ENCODE measurements at regions not wholly inside any gene's neighbourhood (a gene's known extent, or its start where the extent isn't known, plus 50 kb on each side); places are given as distances from the start of the nearest gene placed in this dataset.

GRCh38 chr1:172827301-172827700 is 168.4 kb downstream of the FASLG start:
- no peak overlapping the region for H2AFZ ChIP-seq (ENCODE audit: low read length)
- no peak overlapping the region for H3K9ac ChIP-seq (ENCODE audit: low read length)
- no peaks in the 10 kb centered on the region for H3K9me2 ChIP-seq (replicated peaks; ENCODE audit: insufficient read depth, low read length)
- no peaks in the 10 kb centered on the region for H3K36me3 ChIP-seq (replicated peaks; ENCODE audit: insufficient read depth, low read length)
- H3K4me1 ChIP-seq (ENCODE audit: low read length) = no peaks in the 10 kb centered on the region
- no peak overlapping the region for H3K4me2 ChIP-seq (ENCODE audit: low read depth, low read length)
- H3K9me3 ChIP-seq (replicated peaks; ENCODE audit: insufficient read depth, low read length) = no peaks in the 10 kb centered on the region
- H3K27me3 ChIP-seq (replicated peaks; ENCODE audit: insufficient read depth, low read length) = peaks cover 8% of the 10 kb centered on the region; the same call in 1 of the 2 replicates
- no peaks in the 10 kb centered on the region for H3K79me2 ChIP-seq (ENCODE audit: low read length)
- no peaks in the 10 kb centered on the region for H3F3A ChIP-seq (ENCODE audit: insufficient read depth, low read length)
- TF ChIP-seq, protein P1, sequence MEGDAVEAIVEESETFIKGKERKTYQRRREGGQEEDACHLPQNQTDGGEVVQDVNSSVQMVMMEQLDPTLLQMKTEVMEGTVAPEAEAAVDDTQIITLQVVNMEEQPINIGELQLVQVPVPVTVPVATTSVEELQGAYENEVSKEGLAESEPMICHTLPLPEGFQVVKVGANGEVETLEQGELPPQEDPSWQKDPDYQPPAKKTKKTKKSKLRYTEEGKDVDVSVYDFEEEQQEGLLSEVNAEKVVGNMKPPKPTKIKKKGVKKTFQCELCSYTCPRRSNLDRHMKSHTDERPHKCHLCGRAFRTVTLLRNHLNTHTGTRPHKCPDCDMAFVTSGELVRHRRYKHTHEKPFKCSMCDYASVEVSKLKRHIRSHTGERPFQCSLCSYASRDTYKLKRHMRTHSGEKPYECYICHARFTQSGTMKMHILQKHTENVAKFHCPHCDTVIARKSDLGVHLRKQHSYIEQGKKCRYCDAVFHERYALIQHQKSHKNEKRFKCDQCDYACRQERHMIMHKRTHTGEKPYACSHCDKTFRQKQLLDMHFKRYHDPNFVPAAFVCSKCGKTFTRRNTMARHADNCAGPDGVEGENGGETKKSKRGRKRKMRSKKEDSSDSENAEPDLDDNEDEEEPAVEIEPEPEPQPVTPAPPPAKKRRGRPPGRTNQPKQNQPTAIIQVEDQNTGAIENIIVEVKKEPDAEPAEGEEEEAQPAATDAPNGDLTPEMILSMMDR (IDR thresholded peaks at IDR 0.05; ENCODE audit: low read length) = no peak
- TF ChIP-seq EZH2 (optimal IDR thresholded peaks at IDR 0.05; ENCODE audit: low read depth, low read length) (no peak), EZH2phosphoT487 (IDR thresholded peaks at IDR 0.05; ENCODE audit: low read length) (no peak)
- no peak overlapping the region for H3K4me3 ChIP-seq (ENCODE audit: low read length)
- no peaks in the 10 kb centered on the region for H4K20me1 ChIP-seq (ENCODE audit: insufficient read depth, low read length)
- DNase-seq = no peak
- H3K27ac ChIP-seq (ENCODE audit: low read length) = no peak overlapping the region

DNA sequence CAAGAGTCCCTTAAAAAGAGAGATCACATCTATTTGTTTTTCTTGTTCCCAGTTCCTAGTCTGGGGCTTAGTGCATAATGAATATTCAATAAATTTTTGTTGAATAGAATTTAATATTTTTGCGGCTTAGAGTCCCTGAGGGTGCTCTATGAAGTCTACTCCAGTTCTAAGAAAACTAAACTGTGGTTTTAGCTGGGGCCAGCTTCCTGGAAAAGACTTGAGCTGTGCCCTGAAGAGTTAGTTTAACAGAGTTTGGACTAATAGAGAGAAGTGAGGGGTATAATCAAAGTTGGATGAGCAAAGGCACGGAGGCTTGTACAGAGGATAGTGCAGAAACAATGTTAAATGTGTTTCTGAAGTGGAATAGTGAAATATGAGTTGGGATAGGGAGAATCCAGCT is 168.9 kb downstream of the FASLG start:
- no peaks in the 10 kb centered on the region for H3K9me2 ChIP-seq (replicated peaks; ENCODE audit: insufficient read depth, low read length)
- H3K79me2 ChIP-seq (ENCODE audit: low read length) = no peaks in the 10 kb centered on the region
- no peak overlapping the region for H3K27ac ChIP-seq (ENCODE audit: low read length)
- H3K36me3 ChIP-seq (replicated peaks; ENCODE audit: insufficient read depth, low read length) = no peaks in the 10 kb centered on the region
- no peak overlapping the region for H3K4me2 ChIP-seq (ENCODE audit: low read depth, low read length)
- no peak for DNase-seq
- no peaks in the 10 kb centered on the region for H4K20me1 ChIP-seq (ENCODE audit: insufficient read depth, low read length)
- H2AFZ ChIP-seq (ENCODE audit: low read length) = no peak overlapping the region
- no peak overlapping the region for H3K9ac ChIP-seq (ENCODE audit: low read length)
- no peaks in the 10 kb centered on the region for H3F3A ChIP-seq (ENCODE audit: insufficient read depth, low read length)
- TF ChIP-seq EZH2phosphoT487 (IDR thresholded peaks at IDR 0.05; ENCODE audit: low read length) (no peak), EZH2 (optimal IDR thresholded peaks at IDR 0.05; ENCODE audit: low read depth, low read length) (no peak)
- TF ChIP-seq, protein P1 (IDR thresholded peaks at IDR 0.05; ENCODE audit: low read length) = no peak
- H3K27me3 ChIP-seq (replicated peaks; ENCODE audit: insufficient read depth, low read length) = peaks cover 8% of the 10 kb centered on the region; the same call in 1 of the 2 replicates
- no peaks in the 10 kb centered on the region for H3K9me3 ChIP-seq (replicated peaks; ENCODE audit: insufficient read depth, low read length)
- H3K4me3 ChIP-seq (ENCODE audit: low read length) = no peak overlapping the region
- H3K4me1 ChIP-seq (ENCODE audit: low read length) = no peaks in the 10 kb centered on the region

DNA sequence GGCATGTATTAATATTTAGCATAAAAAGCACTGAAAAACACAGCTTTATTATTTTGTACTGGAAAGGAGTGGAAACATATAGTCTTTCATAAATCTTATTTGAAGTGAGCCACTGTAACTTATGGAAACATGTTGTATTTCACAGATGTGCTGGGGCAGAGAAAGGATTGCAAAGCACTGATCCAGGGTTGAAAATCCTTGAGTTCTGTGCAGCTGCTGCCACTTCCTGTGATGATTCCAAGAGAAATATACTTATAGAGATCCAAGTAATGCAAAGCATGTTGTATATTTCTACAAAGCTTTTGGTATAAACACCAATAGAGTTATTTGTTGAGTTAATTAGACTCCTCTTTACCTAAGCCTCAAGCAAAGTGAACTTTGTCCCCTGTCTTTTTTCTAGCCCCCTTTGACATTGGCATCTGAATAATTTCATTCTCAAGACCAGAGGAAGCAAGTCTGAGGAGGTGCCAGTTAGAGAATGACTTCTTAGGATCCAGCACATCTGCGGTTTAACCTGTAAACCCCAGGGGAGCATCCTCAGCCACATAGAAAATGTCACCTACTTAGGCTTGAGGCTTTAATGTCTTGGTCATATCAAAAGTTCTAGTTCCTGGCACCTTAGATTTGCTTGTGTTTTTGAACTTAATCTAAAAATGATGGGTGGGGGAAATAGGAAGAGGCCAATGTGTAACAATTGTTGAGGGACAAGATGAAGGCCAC is 173.3 kb downstream of the FASLG start:
- Histone ChIP-seq H3F3A (ENCODE audit: insufficient read depth, low read length) (no peaks in the 10 kb centered on the region), H3K4me2 (ENCODE audit: low read depth, low read length) (no peak overlapping the region), H3K9me3 (replicated peaks; ENCODE audit: insufficient read depth, low read length) (no peaks in the 10 kb centered on the region), H4K20me1 (ENCODE audit: insufficient read depth, low read length) (no peaks in the 10 kb centered on the region), H3K4me1 (ENCODE audit: low read length) (no peaks in the 10 kb centered on the region), H3K27me3 (replicated peaks; ENCODE audit: insufficient read depth, low read length) (no peaks in the 10 kb centered on the region), H3K9me2 (replicated peaks; ENCODE audit: insufficient read depth, low read length) (no peaks in the 10 kb centered on the region), H2AFZ (ENCODE audit: low read length) (no peak overlapping the region), H3K9ac (ENCODE audit: low read length) (no peak overlapping the region), H3K36me3 (replicated peaks; ENCODE audit: insufficient read depth, low read length) (no peaks in the 10 kb centered on the region), H3K79me2 (ENCODE audit: low read length) (no peaks in the 10 kb centered on the region), H3K27ac (ENCODE audit: low read length) (no peak overlapping the region), H3K4me3 (ENCODE audit: low read length) (no peak overlapping the region)
- no peak for DNase-seq
- no peak for TF ChIP-seq EZH2 (optimal IDR thresholded peaks at IDR 0.05; ENCODE audit: low read depth, low read length)
- TF ChIP-seq, protein P1 (IDR thresholded peaks at IDR 0.05; ENCODE audit: low read length) = no peak
- no peak for TF ChIP-seq EZH2phosphoT487 (IDR thresholded peaks at IDR 0.05; ENCODE audit: low read length)

All from MM.1S (cell line).